SK-N-SH treated with all-trans-retinoic acid at 6 μM for 48 hours (cell line): ENCODE measurements at regions not wholly inside any gene's neighbourhood (a gene's known extent, or its start where the extent isn't known, plus 50 kb on each side); places are given as distances from the start of the nearest gene placed in this dataset.

ENCODE experiments used
- ARNTL ChIP-seq: fragments of 450-650 bp; formaldehyde crosslinking; IDR thresholded peaks from 2 replicates; pipeline ENCODE4 v1.5.0; 2020; ENCODE audit warnings: low read depth, mild to moderate bottlenecking, moderate library complexity, borderline replicate concordance
- TCF4 ChIP-seq: fragments of 250-450 bp; sonication (Bioruptor Pico); IDR thresholded peaks from 2 replicates; pipeline ENCODE4 v1.8.0; 2021; ENCODE audit warnings: mild to moderate bottlenecking, moderate library complexity, borderline replicate concordance
- ZC3H10 ChIP-seq: fragments of 250-450 bp; sonication (Bioruptor Pico); IDR thresholded peaks from 2 replicates; pipeline ENCODE4 v1.5.1; 2021; ENCODE audit warnings: mild to moderate bottlenecking, moderate library complexity
- ZFP3 ChIP-seq: fragments of 250-450 bp; sonication (Bioruptor Pico); IDR thresholded peaks from 2 replicates; pipeline ENCODE4 v1.5.0; 2020; ENCODE audit warnings: mild to moderate bottlenecking, moderate library complexity
- ZNF70 ChIP-seq: fragments of 450-650 bp; formaldehyde crosslinking; IDR thresholded peaks from 2 replicates; pipeline ENCODE4 v1.5.0; 2020; ENCODE audit warnings: mild to moderate bottlenecking, moderate library complexity
- TF ChIP-seq, protein P1 (sequence below): fragments of 250-450 bp; sonication (Bioruptor Pico); IDR thresholded peaks from 2 replicates; pipeline ENCODE4 v1.5.1; 2021; ENCODE audit warnings: mild to moderate bottlenecking, moderate library complexity
- TF ChIP-seq, protein P2 (sequence below): fragments of 250-450 bp; sonication (Bioruptor Pico); IDR thresholded peaks from 2 replicates; pipeline ENCODE4 v1.8.0; 2020; ENCODE audit warnings: mild to moderate bottlenecking, moderate library complexity, borderline replicate concordance

DNA sequence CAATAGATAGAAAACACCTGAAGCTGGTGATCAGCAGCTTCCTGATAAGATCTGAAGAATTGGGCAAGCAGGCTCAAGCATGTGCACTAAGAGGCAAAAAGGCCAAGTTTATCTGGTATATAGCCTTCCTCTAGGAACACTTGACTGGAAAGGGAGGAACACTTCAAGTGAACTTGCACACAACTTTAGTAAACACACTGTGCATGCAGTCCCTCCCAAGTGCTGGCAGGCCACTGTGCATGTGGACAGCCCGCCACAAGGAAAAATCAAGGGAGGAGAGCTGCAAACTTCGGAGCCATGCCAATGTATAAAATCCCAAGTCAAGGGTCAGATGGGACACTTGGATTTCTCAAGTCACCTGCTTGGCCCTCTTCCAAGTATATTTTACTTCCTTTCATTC lies 645.8 kb upstream of the NDST4 start:
- no peak for TF ChIP-seq TCF4 (CRISPR knock-in tag)
- TF ChIP-seq ZNF70 (CRISPR knock-in tag), result no peak
- no peak for TF ChIP-seq ZFP3 (CRISPR knock-in tag)
- no peak for TF ChIP-seq ZC3H10 (CRISPR knock-in tag)
- TF ChIP-seq, protein P1, sequence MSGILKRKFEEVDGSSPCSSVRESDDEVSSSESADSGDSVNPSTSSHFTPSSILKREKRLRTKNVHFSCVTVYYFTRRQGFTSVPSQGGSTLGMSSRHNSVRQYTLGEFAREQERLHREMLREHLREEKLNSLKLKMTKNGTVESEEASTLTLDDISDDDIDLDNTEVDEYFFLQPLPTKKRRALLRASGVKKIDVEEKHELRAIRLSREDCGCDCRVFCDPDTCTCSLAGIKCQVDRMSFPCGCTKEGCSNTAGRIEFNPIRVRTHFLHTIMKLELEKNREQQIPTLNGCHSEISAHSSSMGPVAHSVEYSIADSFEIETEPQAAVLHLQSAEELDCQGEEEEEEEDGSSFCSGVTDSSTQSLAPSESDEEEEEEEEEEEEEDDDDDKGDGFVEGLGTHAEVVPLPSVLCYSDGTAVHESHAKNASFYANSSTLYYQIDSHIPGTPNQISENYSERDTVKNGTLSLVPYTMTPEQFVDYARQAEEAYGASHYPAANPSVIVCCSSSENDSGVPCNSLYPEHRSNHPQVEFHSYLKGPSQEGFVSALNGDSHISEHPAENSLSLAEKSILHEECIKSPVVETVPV, result no peak
- TF ChIP-seq, protein P2, sequence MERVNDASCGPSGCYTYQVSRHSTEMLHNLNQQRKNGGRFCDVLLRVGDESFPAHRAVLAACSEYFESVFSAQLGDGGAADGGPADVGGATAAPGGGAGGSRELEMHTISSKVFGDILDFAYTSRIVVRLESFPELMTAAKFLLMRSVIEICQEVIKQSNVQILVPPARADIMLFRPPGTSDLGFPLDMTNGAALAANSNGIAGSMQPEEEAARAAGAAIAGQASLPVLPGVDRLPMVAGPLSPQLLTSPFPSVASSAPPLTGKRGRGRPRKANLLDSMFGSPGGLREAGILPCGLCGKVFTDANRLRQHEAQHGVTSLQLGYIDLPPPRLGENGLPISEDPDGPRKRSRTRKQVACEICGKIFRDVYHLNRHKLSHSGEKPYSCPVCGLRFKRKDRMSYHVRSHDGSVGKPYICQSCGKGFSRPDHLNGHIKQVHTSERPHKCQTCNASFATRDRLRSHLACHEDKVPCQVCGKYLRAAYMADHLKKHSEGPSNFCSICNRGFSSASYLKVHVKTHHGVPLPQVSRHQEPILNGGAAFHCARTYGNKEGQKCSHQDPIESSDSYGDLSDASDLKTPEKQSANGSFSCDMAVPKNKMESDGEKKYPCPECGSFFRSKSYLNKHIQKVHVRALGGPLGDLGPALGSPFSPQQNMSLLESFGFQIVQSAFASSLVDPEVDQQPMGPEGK, result no peak
- no peak for TF ChIP-seq ARNTL
